HEK293 (cell line): ENCODE measurements at regions not wholly inside any gene's neighbourhood (a gene's known extent, or its start where the extent isn't known, plus 50 kb on each side); places are given as distances from the start of the nearest gene placed in this dataset.

ENCODE experiments used
- CTCF ChIA-PET: fragments of 350-600 bp; formaldehyde crosslinking; extraction: SDS; loops from one replicate; lab custom pipeline; 2021; ENCODE audit warnings: antibody characterized with exemption; lab: Yijun Ruan, JAX
- POLR2A ChIA-PET: fragments of 300-600 bp; formaldehyde crosslinking; extraction: SDS; loops from one replicate; lab custom pipeline; 2020; ENCODE audit warnings: antibody characterized with exemption, inconsistent platforms; lab: Yijun Ruan, JAX
- H3K27ac ChIP-seq: fragments of 200-500 bp; sonication (Bioruptor generic); 2 replicates; pipeline ENCODE4 v1.5.1; 2014; ENCODE audit warnings: low read depth, low read length, control low read depth, inconsistent platforms; ENCODE audit errors: extremely low read depth
- H3K36me3 ChIP-seq, 2 experiments: fragments of 200-500 bp in 1 of 2; sonication (Bioruptor generic) in 1 of 2; 1 replicate in 1 of 2; 2 replicates in 1 of 2; pipeline ENCODE4 v1.5.1; 2014 to 2017; ENCODE audit warnings: inconsistent platforms in 2 of 2, low read length in 2 of 2; ENCODE audit not compliant: control insufficient read depth in 2 of 2, insufficient read depth in 1 of 2
- H3K4me1 ChIP-seq: fragments of 200-500 bp; sonication (Bioruptor generic); 2 replicates; pipeline ENCODE4 v1.5.1; 2014; ENCODE audit warnings: mild to moderate bottlenecking, low read length, inconsistent platforms; ENCODE audit not compliant: control insufficient read depth, insufficient read depth
- H3K4me3 ChIP-seq: 2 replicates; pipeline ENCODE4 v1.5.1; 2011; ENCODE audit warnings: low read depth, mild to moderate bottlenecking, control low read depth, low read length, moderate library complexity
- H3K9me3 ChIP-seq: fragments of 200-500 bp; sonication (Bioruptor generic); 2 replicates; pipeline ENCODE4 v1.5.1; 2014; ENCODE audit warnings: low read depth, low read length, inconsistent platforms; ENCODE audit not compliant: control insufficient read depth, insufficient read depth
- GLIS2 ChIP-seq: fragments of 450-650 bp; formaldehyde crosslinking; IDR thresholded peaks from 2 replicates; pipeline ENCODE4 v1.5.1; 2016; ENCODE audit warnings: missing biosample characterization, missing genetic modification characterization
- KLF10 ChIP-seq: fragments of 450-650 bp; IDR thresholded peaks from 2 replicates; pipeline ENCODE4 v1.5.1; 2018; ENCODE audit warnings: missing biosample characterization, mild to moderate bottlenecking, missing genetic modification characterization
- OSR2 ChIP-seq: fragments of 450-650 bp; formaldehyde crosslinking; IDR thresholded peaks from 2 replicates; pipeline ENCODE4 v1.5.1; 2016; ENCODE audit warnings: missing biosample characterization, missing genetic modification characterization
- SP3 ChIP-seq: fragments of 450-650 bp; formaldehyde crosslinking; IDR thresholded peaks from 2 replicates; pipeline ENCODE4 v1.5.1; 2016; ENCODE audit warnings: missing biosample characterization, missing genetic modification characterization
- ZBTB17 ChIP-seq: fragments of 450-650 bp; formaldehyde crosslinking; IDR thresholded peaks from 2 replicates; pipeline ENCODE4 v1.5.1; 2016; ENCODE audit warnings: missing biosample characterization, missing genetic modification characterization
- ZFHX2 ChIP-seq: fragments of 450-650 bp; formaldehyde crosslinking; conservative IDR thresholded peaks from 2 replicates; pipeline ENCODE4 v1.5.1; 2016; ENCODE audit warnings: missing biosample characterization, missing genetic modification characterization
- ZNF112 ChIP-seq: fragments of 450-650 bp; formaldehyde crosslinking; IDR thresholded peaks from 2 replicates; pipeline ENCODE4 v1.5.0; 2017; ENCODE audit warnings: missing biosample characterization, missing genetic modification characterization
- ZNF121 ChIP-seq: fragments of 450-650 bp; formaldehyde crosslinking; IDR thresholded peaks from 2 replicates; pipeline ENCODE4 v1.5.1; 2016; ENCODE audit warnings: missing biosample characterization, missing genetic modification characterization
- ZNF16 ChIP-seq: fragments of 450-650 bp; formaldehyde crosslinking; IDR thresholded peaks from 2 replicates; pipeline ENCODE4 v1.5.1; 2016; ENCODE audit warnings: low read depth, missing biosample characterization, missing genetic modification characterization
- ZNF169 ChIP-seq: fragments of 450-650 bp; formaldehyde crosslinking; IDR thresholded peaks from 2 replicates; pipeline ENCODE4 v1.5.1; 2016; ENCODE audit warnings: missing biosample characterization, missing genetic modification characterization
- ZNF184 ChIP-seq: fragments of 450-650 bp; IDR thresholded peaks from 2 replicates; pipeline ENCODE4 v1.5.1; 2018; ENCODE audit warnings: missing biosample characterization, mild to moderate bottlenecking, missing genetic modification characterization
- ZNF311 ChIP-seq: fragments of 450-650 bp; formaldehyde crosslinking; IDR thresholded peaks from 2 replicates; pipeline ENCODE4 v1.5.1; 2017; ENCODE audit warnings: missing biosample characterization, missing genetic modification characterization, borderline replicate concordance
- ZNF404 ChIP-seq: fragments of 450-650 bp; formaldehyde crosslinking; IDR thresholded peaks from 2 replicates; pipeline ENCODE4 v1.5.1; 2017; ENCODE audit warnings: missing biosample characterization, missing genetic modification characterization
- ZNF514 ChIP-seq: fragments of 450-650 bp; formaldehyde crosslinking; IDR thresholded peaks from 2 replicates; pipeline ENCODE4 v1.5.1; 2016; ENCODE audit warnings: missing biosample characterization, missing genetic modification characterization
- ZNF571 ChIP-seq: fragments of 450-650 bp; formaldehyde crosslinking; IDR thresholded peaks from 2 replicates; pipeline ENCODE4 v1.5.0; 2017; ENCODE audit warnings: missing biosample characterization, missing genetic modification characterization
- ZNF707 ChIP-seq: fragments of 450-650 bp; formaldehyde crosslinking; IDR thresholded peaks from 2 replicates; pipeline ENCODE4 v1.5.1; 2016; ENCODE audit warnings: missing biosample characterization, missing genetic modification characterization
- TF ChIP-seq, protein P1 (sequence below): fragments of 450-650 bp; formaldehyde crosslinking; IDR thresholded peaks from 2 replicates; pipeline ENCODE4 v1.5.1; 2016; ENCODE audit warnings: missing biosample characterization, missing genetic modification characterization, borderline replicate concordance
- TF ChIP-seq, protein P2 (sequence below): fragments of 450-650 bp; formaldehyde crosslinking; conservative IDR thresholded peaks from 2 replicates; pipeline ENCODE4 v1.5.1; 2016; ENCODE audit warnings: low read depth, missing biosample characterization, missing genetic modification characterization
- TF ChIP-seq, protein P3 (sequence below): fragments of 450-650 bp; formaldehyde crosslinking; IDR thresholded peaks from 2 replicates; pipeline ENCODE4 v1.5.1; 2017; ENCODE audit warnings: missing biosample characterization, missing genetic modification characterization
- TF ChIP-seq, protein P4 (sequence below): sonication (generic); formaldehyde crosslinking; IDR thresholded peaks from 2 replicates; pipeline ENCODE4 v1.8.1; 2022; ENCODE audit warnings: mild to moderate bottlenecking, moderate library complexity, missing genetic modification reagents
- TF ChIP-seq, protein P5 (sequence below): fragments of 450-650 bp; formaldehyde crosslinking; IDR thresholded peaks from 2 replicates; pipeline ENCODE4 v1.5.1; 2016; ENCODE audit warnings: missing biosample characterization, missing genetic modification characterization

DNA sequence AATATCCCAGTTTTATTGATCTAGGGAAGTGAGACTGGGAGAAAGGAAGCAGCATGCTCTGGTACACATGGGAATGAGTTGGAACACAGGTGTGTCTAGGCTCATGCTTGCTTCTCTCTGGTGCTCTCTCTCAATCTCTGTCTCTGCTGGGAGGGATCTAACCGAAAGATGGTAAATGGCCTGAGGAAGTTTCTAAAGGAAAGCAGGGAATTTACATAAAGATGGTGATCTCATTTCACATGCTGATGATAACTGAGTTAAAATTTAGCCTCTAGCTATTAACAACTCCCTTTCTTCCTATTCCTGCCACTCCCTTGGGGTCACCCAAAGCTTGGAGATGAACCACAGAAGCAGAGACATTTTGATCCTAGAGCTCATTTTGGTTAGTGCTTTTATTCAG is 436.2 kb downstream of the SH3GL2 start:
- ChIA-PET POLR2A (no interaction called here), CTCF (interaction anchor here (0.7 kb wide), 2 partner anchors 204 to 427 kb away, joined by 3 read pairs; no protein-coding TSS in a partner anchor)
- Histone ChIP-seq H3K9me3 (no peaks in the 10 kb centered on the region), H3K4me1 (no peaks in the 10 kb centered on the region), H3K36me3 (no peaks in the 10 kb centered on the region), H3K27ac (no peak overlapping the region), H3K4me3 (no peak overlapping the region)
- TF ChIP-seq KLF10 (tag by site-specific recombination) (no peak), ZNF184 (tag by site-specific recombination) (no peak), ZNF121 (tag by site-specific recombination) (no peak), ZFHX2 (tag by site-specific recombination) (no peak), ZNF571 (tag by site-specific recombination) (no peak), ZNF112 (tag by site-specific recombination) (no peak)
- TF ChIP-seq, protein P1, sequence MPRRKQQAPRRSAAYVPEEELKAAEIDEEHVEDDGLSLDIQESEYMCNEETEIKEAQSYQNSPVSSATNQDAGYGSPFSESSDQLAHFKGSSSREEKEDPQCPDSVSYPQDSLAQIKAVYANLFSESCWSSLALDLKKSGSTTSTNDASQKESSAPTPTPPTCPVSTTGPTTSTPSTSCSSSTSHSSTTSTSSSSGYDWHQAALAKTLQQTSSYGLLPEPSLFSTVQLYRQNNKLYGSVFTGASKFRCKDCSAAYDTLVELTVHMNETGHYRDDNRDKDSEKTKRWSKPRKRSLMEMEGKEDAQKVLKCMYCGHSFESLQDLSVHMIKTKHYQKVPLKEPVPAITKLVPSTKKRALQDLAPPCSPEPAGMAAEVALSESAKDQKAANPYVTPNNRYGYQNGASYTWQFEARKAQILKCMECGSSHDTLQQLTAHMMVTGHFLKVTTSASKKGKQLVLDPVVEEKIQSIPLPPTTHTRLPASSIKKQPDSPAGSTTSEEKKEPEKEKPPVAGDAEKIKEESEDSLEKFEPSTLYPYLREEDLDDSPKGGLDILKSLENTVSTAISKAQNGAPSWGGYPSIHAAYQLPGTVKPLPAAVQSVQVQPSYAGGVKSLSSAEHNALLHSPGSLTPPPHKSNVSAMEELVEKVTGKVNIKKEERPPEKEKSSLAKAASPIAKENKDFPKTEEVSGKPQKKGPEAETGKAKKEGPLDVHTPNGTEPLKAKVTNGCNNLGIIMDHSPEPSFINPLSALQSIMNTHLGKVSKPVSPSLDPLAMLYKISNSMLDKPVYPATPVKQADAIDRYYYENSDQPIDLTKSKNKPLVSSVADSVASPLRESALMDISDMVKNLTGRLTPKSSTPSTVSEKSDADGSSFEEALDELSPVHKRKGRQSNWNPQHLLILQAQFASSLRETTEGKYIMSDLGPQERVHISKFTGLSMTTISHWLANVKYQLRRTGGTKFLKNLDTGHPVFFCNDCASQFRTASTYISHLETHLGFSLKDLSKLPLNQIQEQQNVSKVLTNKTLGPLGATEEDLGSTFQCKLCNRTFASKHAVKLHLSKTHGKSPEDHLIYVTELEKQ (tag by site-specific recombination): no peak

DNA sequence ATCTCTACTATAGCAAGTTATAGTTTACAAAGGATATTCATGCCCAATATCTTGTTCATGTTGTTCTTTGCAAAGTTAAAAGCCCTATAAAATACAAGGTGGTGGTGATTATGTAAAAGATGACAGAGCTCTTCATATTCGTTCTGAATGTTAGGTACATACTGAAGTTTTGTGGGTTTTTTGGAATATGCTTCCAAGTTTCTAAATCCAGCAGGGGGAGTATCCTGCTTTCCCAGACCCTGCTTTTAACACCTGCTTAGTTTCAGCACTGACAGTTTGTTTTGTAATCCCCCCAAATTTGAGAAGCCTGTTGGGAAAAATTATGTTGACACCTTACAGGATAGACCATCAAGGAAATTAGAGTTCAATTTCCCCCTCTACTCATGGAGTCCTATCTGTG is 438.3 kb downstream of the SH3GL2 start:
- CTCF ChIA-PET: interaction anchor here (0.7 to 1.8 kb wide), 4 partner anchors 9 to 204 kb away, joined by 3 to 4 read pairs (median 4); no protein-coding TSS in a partner anchor
- Histone ChIP-seq H3K36me3 (no peaks in the 10 kb centered on the region), H3K4me1 (no peaks in the 10 kb centered on the region), H3K4me3 (no peak overlapping the region), H3K27ac (no peak overlapping the region), H3K9me3 (no peaks in the 10 kb centered on the region)
- POLR2A ChIA-PET: no interaction called here
- TF ChIP-seq ZNF514 (no peak), ZNF169 (tag by site-specific recombination) (no peak), ZNF16 (tag by site-specific recombination) (no peak), SP3 (tag by site-specific recombination) (no peak), ZBTB17 (no peak), ZNF311 (no peak), ZNF707 (tag by site-specific recombination) (no peak), GLIS2 (tag by site-specific recombination) (no peak), OSR2 (tag by site-specific recombination) (no peak), ZNF404 (tag by site-specific recombination) (no peak)
- TF ChIP-seq, protein P2, sequence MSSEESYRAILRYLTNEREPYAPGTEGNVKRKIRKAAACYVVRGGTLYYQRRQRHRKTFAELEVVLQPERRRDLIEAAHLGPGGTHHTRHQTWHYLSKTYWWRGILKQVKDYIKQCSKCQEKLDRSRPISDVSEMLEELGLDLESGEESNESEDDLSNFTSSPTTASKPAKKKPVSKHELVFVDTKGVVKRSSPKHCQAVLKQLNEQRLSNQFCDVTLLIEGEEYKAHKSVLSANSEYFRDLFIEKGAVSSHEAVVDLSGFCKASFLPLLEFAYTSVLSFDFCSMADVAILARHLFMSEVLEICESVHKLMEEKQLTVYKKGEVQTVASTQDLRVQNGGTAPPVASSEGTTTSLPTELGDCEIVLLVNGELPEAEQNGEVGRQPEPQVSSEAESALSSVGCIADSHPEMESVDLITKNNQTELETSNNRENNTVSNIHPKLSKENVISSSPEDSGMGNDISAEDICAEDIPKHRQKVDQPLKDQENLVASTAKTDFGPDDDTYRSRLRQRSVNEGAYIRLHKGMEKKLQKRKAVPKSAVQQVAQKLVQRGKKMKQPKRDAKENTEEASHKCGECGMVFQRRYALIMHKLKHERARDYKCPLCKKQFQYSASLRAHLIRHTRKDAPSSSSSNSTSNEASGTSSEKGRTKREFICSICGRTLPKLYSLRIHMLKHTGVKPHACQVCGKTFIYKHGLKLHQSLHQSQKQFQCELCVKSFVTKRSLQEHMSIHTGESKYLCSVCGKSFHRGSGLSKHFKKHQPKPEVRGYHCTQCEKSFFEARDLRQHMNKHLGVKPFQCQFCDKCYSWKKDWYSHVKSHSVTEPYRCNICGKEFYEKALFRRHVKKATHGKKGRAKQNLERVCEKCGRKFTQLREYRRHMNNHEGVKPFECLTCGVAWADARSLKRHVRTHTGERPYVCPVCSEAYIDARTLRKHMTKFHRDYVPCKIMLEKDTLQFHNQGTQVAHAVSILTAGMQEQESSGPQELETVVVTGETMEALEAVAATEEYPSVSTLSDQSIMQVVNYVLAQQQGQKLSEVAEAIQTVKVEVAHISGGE (tag by site-specific recombination): no peak
- TF ChIP-seq, protein P3, sequence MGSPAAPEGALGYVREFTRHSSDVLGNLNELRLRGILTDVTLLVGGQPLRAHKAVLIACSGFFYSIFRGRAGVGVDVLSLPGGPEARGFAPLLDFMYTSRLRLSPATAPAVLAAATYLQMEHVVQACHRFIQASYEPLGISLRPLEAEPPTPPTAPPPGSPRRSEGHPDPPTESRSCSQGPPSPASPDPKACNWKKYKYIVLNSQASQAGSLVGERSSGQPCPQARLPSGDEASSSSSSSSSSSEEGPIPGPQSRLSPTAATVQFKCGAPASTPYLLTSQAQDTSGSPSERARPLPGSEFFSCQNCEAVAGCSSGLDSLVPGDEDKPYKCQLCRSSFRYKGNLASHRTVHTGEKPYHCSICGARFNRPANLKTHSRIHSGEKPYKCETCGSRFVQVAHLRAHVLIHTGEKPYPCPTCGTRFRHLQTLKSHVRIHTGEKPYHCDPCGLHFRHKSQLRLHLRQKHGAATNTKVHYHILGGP (tag by site-specific recombination): no peak
- TF ChIP-seq, protein P4, sequence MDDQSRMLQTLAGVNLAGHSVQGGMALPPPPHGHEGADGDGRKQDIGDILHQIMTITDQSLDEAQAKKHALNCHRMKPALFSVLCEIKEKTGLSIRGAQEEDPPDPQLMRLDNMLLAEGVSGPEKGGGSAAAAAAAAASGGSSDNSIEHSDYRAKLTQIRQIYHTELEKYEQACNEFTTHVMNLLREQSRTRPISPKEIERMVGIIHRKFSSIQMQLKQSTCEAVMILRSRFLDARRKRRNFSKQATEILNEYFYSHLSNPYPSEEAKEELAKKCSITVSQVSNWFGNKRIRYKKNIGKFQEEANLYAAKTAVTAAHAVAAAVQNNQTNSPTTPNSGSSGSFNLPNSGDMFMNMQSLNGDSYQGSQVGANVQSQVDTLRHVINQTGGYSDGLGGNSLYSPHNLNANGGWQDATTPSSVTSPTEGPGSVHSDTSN (CRISPR knock-in tag): no peak
- TF ChIP-seq, protein P5, sequence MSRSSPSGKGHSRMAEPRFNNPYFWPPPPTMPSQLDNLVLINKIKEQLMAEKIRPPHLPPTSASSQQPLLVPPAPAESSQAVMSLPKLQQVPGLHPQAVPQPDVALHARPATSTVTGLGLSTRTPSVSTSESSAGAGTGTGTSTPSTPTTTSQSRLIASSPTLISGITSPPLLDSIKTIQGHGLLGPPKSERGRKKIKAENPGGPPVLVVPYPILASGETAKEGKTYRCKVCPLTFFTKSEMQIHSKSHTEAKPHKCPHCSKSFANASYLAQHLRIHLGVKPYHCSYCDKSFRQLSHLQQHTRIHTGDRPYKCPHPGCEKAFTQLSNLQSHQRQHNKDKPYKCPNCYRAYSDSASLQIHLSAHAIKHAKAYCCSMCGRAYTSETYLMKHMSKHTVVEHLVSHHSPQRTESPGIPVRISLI (tag by site-specific recombination): no peak
- TF ChIP-seq, protein P1 (tag by site-specific recombination): no peak
